ENCODE measurements at regions not wholly inside any gene's neighbourhood (a gene's known extent, or its start where the extent isn't known, plus 50 kb on each side); places are given as distances from the start of the nearest gene placed in this dataset.

GRCh38 chr11:70582886-70583641 is 184.7 kb downstream of the CTTN start:
- TF ChIP-seq EZH2 (IDR thresholded peaks at IDR 0.05; ENCODE audit: insufficient read depth, poor library complexity, severe bottlenecking) (no peak), EZH2phosphoT487 (IDR thresholded peaks at IDR 0.05; ENCODE audit: insufficient read depth, low read depth) (no peak)

Data from GM23248 (cell line).